ENCODE measurements at regions not wholly inside any gene's neighbourhood (a gene's known extent, or its start where the extent isn't known, plus 50 kb on each side); places are given as distances from the start of the nearest gene placed in this dataset.

- TF ChIP-seq CTCF (IDR thresholded peaks at IDR 0.05) (no peak), EZH2 (IDR thresholded peaks at IDR 0.05; ENCODE audit: borderline replicate concordance, insufficient read depth, low read depth, low read length, poor library complexity, severe bottlenecking) (no peak)
These were observed 181.6 kb downstream of the UTRN start for GRCh38 chr6:144466716-144467115.
